ENCODE measurements at regions not wholly inside any gene's neighbourhood (a gene's known extent, or its start where the extent isn't known, plus 50 kb on each side); places are given as distances from the start of the nearest gene placed in this dataset.

- TF ChIP-seq POLR2AphosphoS5 (IDR thresholded peaks at IDR 0.05; ENCODE audit: borderline replicate concordance, low read depth, low read length), result no peak
- TF ChIP-seq EZH2 (IDR thresholded peaks at IDR 0.05), result no peak
- no peak for TF ChIP-seq FOXP2 (optimal IDR thresholded peaks at IDR 0.05; ENCODE audit: control extremely low read depth, extremely low read length, insufficient read depth)
Observed at GRCh38 chr2:42974721-42975717, 182.6 kb upstream of the HAAO start.

All from SK-N-MC (cell line).